GM19240 (cell line): ENCODE measurements at regions not wholly inside any gene's neighbourhood (a gene's known extent, or its start where the extent isn't known, plus 50 kb on each side); places are given as distances from the start of the nearest gene placed in this dataset.
A peak's percentile ranks its signal among the peaks of the same experiment; 100 is the strongest.

Experiments
- DNase-seq: peaks from one replicate; pipeline ENCODE4 v3.0.0; 2011; ENCODE audit warnings: low spot score; ENCODE audit not compliant: insufficient read length

- no peak for DNase-seq
Measured at GRCh38 chr12:63319936-63320633, 169.1 kb upstream of the AVPR1A start.

GRCh38 chr12:63319386-63319785 lies 168.4 kb upstream of the AVPR1A start:
- DNase-seq, result no peak

- no peak for DNase-seq
Measured at GRCh38 chr12:63318933-63319332, 167.9 kb upstream of the AVPR1A start.

GRCh38 chr12:63318313-63318712 lies 167.3 kb upstream of the AVPR1A start:
- no peak for DNase-seq

DNA sequence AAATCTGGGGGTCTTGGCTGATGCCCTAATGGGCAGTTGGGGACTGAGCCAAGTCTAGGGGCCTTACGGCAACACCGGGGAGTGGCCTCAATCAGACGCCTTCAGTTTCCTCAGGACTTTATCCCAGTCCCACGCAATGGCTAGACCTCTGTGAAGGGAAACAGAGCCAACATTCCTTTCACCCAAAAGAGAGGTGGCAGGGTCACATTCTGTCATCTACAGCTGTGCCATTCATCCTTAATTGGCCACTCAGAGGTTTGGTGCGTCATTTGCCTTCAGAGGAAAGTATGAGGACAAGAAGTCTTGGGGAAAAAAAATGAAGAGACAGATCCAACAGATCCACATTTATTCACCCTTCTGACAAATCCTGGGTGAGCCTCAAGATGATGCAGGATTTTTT lies 166.9 kb upstream of the AVPR1A start:
- DNase-seq, result no peak

- DNase-seq, result no peak
Measured at GRCh38 chr12:63317286-63317846, 166.4 kb upstream of the AVPR1A start.

DNA sequence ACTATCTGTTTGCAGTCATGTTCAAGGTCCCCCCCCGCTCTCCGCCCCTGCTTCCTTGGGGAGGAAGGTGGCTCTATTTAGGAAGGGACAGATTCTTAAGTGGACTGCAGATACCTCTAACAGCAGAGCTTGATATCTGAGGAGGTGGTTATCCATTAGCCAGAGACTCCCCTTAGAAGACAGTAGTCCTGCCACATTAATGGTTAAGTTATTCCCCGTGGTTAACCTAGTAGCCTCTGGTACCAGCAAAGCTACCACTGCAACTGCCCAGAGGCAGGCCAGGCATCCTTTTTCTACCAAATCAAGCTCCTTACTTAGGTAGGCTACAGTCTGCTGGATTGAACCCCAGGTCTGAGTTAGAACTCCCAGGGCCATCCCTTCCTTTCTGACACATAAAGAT lies 162.1 kb upstream of the AVPR1A start:
- no peak for DNase-seq

GRCh38 chr12:63308671-63309070 lies 157.7 kb upstream of the AVPR1A start:
- DNase-seq, result no peak

DNA sequence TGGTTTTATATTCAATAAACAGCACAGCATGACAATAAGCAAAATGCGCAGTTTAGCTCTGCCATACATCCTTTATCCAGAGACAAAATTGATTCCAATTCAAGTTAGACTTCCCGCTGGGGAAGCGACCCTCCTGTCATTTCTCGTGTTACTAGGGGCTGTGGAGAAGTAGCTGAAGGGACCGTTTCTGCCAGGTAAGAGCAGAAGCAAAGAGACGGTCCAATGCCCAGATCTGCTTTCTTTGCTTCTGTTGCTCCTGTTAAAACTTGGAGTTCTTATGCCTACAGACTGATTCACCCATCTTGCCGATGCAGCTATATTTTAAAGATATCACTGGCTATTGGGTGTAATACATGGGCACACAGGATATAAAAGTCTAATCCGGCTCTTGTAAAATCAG lies 156.8 kb upstream of the AVPR1A start:
- DNase-seq, result no peak

GRCh38 chr12:63305901-63306875 lies 155.2 kb upstream of the AVPR1A start:
- no peak for DNase-seq

GRCh38 chr12:63304887-63305316 lies 153.9 kb upstream of the AVPR1A start:
- DNase-seq, result no peak

- no peak for DNase-seq
Measured at GRCh38 chr12:63302941-63303536, 152.0 kb upstream of the AVPR1A start.

GRCh38 chr12:63302269-63302940 lies 151.4 kb upstream of the AVPR1A start:
- peak; percentile 2 for DNase-seq

GRCh38 chr12:63301311-63301710 lies 150.3 kb upstream of the AVPR1A start:
- DNase-seq, result no peak

GRCh38 chr12:63298386-63298930 lies 147.5 kb upstream of the AVPR1A start:
- no peak for DNase-seq

DNA sequence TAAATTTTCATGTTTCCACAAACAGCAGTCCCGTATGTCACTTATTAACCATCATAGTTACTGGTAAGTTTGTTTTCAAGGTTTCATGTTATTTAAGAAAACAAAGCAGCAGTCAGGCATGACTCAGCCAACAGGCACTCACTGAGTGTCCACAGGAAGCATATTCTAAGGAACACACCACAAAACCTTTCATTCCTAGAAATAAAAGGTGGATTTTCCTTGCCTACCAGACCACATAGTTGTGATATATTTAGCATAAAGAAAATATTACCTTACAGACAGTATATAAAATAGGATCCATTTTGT lies 143.3 kb upstream of the AVPR1A start:
- no peak for DNase-seq

DNA sequence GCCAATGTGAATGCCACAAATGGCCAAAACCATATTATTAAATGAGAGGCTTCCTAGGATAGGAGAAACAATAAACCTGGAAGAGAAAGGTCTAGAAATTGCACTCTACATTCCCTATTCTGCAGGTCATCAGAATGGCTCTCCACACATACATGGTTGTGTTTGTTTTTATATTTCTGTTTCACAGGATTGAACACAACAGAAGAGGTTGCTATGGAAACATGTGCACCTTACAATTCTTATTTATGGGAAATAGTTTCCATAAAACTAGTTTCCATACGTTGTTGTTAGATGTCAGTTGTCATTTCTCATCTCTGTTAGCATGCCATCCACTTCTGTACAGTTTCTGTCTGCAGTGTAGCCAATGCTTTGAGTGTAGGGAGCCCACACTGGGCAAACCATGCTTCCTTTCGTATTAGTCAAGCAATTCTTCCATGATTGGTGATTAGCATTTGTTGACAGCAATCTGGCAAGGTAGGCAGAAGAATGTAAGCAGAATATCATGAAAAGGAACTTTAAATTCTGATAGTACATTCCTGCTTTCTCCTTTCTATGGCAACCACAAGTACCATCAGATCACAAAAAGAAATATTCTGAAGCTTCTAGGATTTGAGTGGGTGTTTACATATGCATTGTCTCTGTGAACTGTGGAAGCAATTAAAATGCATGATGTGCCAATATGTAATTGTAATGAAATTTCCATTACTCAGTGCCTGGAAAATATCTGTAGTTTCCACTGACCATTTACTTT lies 141.6 kb upstream of the AVPR1A start:
- DNase-seq, result no peak

- DNase-seq, result no peak
Measured at GRCh38 chr12:63276537-63277365, 125.8 kb upstream of the AVPR1A start.

- DNase-seq, result no peak
Measured at GRCh38 chr12:63266988-63267387, 116.0 kb upstream of the AVPR1A start.

- DNase-seq, result no peak
Measured at GRCh38 chr12:63264629-63265028, 113.6 kb upstream of the AVPR1A start.
